HG03565 (cell line): ENCODE measurements at regions not wholly inside any gene's neighbourhood (a gene's known extent, or its start where the extent isn't known, plus 50 kb on each side); places are given as distances from the start of the nearest gene placed in this dataset.

Experiments
- ATAC-seq: cut with Tn5 transposase; IDR thresholded peaks from one replicate; pipeline ENCODE4 v1.9.1; 2021; ENCODE audit warnings: mild to moderate bottlenecking, moderate library complexity; ENCODE audit not compliant: unreplicated experiment

GRCh38 chr4:60116592-60116991 lies 1083.5 kb upstream of the ADGRL3 start:
- no peak for ATAC-seq

DNA sequence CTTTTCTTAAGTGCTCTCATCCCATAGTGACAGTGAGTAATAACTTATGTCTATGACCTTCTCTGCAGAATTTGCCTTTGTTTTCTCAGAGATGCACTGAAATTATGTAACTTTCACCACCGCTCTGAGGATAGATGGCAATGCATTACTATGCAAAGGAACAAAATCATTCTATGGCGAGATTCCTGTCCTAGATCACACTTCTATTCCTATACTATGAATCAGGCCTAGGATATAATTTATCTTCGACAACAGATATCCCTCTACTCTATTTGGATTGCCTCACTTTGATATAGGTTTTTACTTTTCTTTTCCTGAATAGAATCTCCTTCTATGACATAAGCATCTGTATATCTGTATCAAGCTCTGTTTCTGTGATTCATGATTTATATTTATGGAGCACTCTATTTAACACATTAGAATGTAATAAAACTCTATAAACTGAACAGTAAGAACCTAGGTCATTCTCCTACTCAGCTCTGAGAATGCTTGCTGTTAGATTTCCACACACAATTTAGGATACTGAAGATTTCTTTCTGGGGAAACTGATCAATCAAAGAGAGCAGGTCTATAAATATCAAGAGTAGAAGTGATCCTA lies 1082.3 kb upstream of the ADGRL3 start:
- no peak for ATAC-seq

- ATAC-seq, result no peak
Observed at GRCh38 chr4:60122820-60123219, 1077.3 kb upstream of the ADGRL3 start.

- no peak for ATAC-seq
Observed at GRCh38 chr4:60128888-60129287, 1071.2 kb upstream of the ADGRL3 start.

DNA sequence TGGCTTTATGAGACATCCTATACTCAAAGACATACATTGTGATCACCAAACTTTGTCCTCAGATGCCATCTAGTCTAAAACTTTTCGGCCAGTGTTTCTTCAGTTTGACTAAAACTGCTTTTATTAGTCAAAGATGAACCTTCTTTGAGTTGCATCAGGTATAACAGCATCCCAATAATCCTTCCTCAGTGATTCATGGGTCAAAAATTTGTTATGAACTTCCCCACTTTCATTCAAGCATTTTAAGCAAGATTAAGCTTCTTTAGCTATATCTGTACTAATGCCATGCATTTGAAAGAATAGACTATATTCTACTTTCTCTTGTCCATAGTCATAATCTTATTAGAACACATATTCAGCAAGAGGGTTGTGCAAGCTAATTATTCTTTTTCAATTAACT lies 1070.4 kb upstream of the ADGRL3 start:
- no peak for ATAC-seq

- ATAC-seq, result no peak
Observed at GRCh38 chr4:60133375-60133774, 1066.8 kb upstream of the ADGRL3 start.

DNA sequence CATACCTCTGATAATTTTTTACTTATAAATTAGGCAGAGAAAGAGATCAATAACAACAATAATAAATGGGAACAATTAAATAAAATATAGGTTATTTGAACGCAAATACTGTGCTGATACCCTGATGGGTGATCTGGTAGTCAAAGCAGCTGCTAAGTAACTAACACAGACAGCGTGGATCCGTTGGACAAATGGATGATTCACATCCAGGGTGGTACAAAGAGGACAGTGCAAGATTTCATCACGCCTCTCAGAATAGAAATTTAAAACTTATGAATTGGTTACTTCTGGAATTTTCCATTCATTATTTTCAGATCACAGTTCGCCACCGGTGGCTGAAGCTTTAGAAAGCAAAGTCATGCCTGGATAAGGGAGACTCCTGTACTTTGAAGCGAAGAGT lies 1066.0 kb upstream of the ADGRL3 start:
- ATAC-seq, result no peak

DNA sequence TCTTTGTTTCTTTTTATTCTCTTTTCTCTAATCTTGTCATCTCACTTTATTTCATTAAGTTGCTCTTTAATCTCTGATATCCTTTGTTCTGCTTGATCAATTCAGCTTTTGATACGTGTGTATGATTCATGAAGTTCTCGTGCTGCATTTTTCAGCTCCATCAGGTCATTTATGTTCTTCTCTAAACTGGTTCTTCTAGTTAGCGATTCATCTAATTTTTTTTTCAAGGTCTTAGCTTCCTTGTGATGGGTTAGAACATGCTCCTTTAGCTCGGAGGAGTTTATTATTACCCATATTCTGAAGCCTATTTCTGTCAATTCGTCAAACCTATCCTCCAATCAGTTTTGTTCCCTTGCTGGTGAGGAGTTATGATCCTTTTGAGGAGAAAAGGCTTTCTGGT lies 1045.0 kb upstream of the ADGRL3 start:
- no peak for ATAC-seq

DNA sequence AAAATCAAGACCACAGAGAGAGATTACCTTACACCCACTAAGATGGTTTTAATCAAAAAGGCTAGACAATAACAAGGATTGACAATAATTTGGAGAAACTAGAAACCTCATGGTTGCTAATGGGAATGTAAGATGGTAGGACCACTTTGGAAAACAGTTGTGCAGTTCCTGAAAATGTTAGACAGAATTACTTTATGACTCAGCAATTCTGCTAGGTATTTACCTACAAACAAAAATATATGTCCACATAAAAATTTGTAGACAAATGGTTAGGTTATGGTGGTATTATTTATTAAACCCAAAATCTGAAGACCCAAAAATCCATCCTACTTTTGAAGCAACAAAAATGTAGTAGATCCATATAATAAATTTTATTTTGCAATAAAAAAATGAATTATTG lies 1027.0 kb upstream of the ADGRL3 start:
- no peak for ATAC-seq

DNA sequence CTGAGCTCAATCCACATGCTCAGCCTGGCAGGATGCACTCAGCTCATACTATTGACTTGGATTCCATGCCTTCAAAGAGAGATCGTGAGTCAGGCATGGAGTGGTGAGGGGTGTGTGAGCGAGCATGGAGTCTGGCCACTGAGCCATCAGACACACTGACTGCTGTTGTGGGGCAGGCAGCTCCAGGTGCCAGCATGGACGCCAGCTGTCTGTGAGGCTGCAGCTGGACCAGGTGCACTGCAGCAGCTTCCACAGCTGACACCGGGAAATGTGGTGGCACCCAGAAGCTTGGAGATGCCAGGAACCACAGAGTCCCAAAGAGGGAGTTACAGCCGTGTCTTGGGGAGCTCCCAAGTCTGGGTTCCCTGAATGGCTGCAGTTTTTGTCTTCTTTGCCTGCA lies 1026.4 kb upstream of the ADGRL3 start:
- ATAC-seq, result no peak

DNA sequence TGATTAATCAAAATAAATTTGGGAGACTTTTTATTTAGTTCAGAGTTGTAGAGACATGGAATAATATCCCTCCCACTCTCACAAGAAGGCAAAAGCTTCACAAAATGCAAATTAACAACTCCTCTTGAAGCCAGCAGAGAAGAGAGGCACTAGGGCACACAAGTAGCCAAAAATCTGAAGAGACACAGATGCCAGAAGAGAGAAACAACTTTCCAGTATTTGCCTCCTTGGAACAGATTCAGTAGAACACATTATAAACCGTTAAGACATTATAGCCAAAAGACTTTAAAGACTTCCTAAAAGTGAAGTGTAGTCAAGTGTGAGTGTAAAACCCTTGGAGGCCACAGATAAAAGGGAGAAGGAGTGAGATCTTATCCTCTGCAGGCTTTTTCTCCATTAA lies 1024.9 kb upstream of the ADGRL3 start:
- no peak for ATAC-seq

DNA sequence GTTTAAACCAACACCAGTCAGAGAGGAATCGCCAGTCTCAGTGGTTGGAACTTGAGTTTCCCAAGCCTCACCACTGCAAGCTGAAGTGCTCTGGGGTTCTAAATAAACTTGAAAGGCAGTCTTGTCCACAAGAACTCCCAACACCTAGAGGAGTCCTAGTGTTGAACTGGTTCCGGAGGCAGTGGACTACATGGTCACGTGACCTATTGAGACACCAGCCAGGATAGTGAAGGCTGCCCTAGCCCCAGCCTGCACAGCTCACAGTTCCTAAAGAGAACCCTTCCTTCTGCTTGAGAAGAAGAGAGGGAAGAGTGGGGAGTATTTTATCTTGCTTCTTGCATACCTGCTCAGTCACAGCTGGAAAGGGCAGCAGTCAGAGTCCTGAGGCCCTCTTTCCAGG lies 1012.7 kb upstream of the ADGRL3 start:
- ATAC-seq, result no peak

- no peak for ATAC-seq
Observed at GRCh38 chr4:60189286-60189685, 1010.8 kb upstream of the ADGRL3 start.

GRCh38 chr4:60194214-60194613 lies 1005.9 kb upstream of the ADGRL3 start:
- no peak for ATAC-seq

DNA sequence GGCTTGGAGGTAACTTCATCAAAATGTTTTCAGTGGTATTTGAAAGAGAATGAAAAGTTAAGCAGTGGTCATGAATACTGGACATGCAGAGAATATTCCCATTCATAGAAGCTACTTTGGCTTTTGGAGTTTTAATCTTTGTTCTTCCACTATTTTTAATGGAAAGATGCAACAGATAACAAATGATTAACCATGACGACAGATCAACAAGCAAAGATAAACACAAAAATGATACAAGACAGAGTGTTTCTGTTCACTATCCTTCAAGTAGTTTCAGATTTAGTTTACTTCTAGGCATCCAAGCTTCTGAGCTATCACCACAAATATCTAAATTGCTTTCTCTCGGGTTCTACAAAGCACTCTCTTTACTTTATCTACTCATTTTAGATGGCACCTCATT lies 1004.9 kb upstream of the ADGRL3 start:
- ATAC-seq, result no peak

- ATAC-seq, result peak; percentile 72
Observed at GRCh38 chr4:60201052-60201673, 999.0 kb upstream of the ADGRL3 start.

DNA sequence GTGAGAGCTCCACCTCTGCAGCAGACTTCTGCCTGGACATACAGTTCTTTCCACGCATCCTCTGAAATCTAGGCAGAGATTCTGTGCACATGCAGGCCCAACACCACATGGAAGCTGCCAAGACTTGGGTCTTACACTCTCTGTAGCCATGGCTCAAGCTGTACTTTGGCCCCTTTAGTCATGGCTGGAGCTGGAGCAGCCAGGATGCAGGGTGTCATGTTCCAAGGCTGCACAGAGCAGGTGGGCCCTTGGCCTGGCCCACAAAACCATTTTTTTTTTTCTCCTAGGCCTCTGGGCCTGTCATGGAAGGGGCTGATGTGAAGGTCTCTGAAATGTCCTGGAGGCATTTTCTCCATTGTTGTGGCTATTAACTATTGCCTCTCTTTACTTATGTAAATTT lies 990.5 kb upstream of the ADGRL3 start:
- no peak for ATAC-seq

DNA sequence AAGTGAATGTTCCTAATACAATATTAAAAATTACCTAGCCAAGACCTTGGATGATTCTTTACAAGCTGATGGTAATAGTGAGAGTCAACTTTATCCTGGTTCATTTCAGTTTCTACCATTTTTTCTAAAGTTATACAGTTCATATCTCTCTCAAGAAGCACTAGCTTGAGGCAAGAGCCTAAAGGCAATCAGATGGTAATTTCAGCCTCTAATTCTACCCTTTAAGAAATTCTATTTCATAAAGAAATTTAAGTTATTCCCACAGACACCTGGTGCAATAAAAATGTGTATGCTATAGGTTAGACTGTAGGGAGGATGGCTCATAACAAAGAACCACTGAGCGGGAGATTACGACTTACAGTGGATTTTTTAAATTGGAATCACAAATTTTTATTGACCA lies 984.2 kb upstream of the ADGRL3 start:
- no peak for ATAC-seq

GRCh38 chr4:60216752-60217151 lies 983.4 kb upstream of the ADGRL3 start:
- ATAC-seq, result no peak

DNA sequence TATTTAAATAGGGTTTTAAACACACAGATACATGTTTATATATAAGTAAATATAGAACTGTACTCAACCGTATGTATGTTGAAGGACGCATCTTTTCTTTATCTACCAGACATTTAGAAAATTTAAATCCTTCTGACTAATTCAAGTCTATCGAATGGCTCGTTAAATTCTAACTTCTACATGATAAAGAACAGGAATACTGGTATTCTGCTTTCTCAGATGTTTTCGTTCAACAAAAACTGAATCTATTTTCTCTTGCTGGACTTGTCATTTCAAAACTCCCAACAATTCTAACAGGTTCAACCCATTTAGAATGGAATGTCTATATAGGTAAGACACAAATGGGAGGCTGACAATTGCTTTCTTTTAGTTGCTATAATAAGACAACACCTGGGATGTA lies 978.3 kb upstream of the ADGRL3 start:
- no peak for ATAC-seq

DNA sequence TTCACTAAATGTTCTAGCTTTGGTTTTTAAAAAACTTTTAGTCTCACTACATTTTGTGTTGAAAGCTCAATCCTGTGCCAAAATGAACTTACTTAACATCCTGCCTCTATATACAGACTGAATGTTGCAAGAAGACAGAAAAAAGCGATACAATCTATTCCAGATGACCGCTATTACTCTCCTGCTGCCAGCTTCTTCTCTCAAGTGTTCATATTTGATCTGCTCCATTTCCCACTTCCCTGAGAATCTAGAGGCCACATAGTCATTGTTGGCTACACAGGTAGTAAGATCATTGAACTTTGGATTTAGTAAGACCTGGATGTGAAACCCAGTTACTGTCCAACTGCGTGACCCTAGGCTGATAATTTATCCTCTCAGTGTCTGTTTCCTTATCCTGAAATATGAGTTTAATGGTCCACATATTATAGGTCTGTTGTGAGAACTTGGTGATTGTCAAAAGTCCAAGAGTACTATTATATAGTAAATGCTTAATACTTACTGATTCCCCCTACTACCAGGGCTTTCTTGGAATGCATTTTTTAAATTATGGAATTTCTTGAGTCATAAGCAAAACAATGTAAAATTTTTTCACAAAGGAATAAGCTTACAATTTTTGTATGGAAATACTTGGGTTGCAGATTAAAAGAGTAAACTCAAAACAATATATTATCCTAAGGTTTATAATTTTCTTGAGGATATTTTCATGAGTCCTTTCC lies 976.8 kb upstream of the ADGRL3 start:
- ATAC-seq, result no peak

DNA sequence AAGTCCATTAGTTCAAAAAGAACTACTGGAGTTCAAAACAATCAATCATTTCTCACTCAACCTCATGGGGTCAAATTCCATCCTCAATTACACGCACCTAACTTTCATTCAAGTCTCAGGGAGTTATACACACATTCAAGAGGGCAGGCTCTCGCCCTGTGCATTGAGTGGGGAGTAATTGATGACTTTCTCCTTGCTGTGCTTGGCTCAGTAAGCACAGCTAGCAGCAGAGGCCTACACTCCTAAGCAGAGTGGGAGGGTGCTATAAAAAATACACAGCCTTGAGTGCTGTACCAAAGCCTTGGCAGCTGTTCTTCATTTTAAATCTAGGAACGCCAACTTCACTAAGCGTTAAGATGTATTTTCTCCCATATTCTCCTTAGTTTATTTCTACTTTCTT lies 958.3 kb upstream of the ADGRL3 start:
- no peak for ATAC-seq

DNA sequence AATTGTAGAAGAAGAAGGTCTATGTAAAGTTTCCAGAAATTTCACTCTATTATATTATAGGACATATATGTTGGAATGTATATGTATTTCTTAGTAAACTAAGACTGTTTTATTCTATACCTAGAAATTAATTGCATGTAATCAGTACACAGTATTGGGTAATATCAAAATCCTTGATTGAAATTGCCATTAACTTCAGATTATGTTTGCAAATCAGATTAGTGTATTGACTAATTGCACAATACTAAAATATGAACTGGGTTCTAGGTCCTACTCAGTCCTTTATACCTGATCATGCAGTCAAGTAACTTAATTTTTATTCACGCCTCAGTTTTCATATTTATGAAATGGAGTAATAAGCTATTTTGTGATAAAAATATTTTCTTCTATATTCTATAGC lies 950.3 kb upstream of the ADGRL3 start:
- no peak for ATAC-seq
